ENCODE measurements at regions not wholly inside any gene's neighbourhood (a gene's known extent, or its start where the extent isn't known, plus 50 kb on each side); places are given as distances from the start of the nearest gene placed in this dataset.
"Not testable (repeated sequence)": the region's sequence is repeated elsewhere in the genome, so short reads cannot be mapped to it uniquely, and the experiment has no call there.

GRCh38 chr13:31522396-31522795 lies 216.9 kb upstream of the RXFP2 start:
- DNase-seq, result no peak

GRCh38 chr13:31528176-31528575 lies 211.2 kb upstream of the RXFP2 start:
- no peak for DNase-seq

- no peak for DNase-seq
Observed at GRCh38 chr13:31528758-31529157, 210.6 kb upstream of the RXFP2 start.

- no peak for DNase-seq
Observed at GRCh38 chr13:31530922-31531321, 208.4 kb upstream of the RXFP2 start.

GRCh38 chr13:31537052-31537451 lies 202.3 kb upstream of the RXFP2 start:
- no peak for DNase-seq

- DNase-seq, result no peak
Observed at GRCh38 chr13:31538067-31539042, 201.0 kb upstream of the RXFP2 start.

- no peak for DNase-seq
Observed at GRCh38 chr13:31540281-31540680, 199.0 kb upstream of the RXFP2 start.

- no peak for DNase-seq
Observed at GRCh38 chr13:31543190-31543589, 196.1 kb upstream of the RXFP2 start.

- no peak for DNase-seq
Observed at GRCh38 chr13:31545616-31546015, 193.7 kb upstream of the RXFP2 start.

- no peak for DNase-seq
Observed at GRCh38 chr13:31556376-31556775, 182.9 kb upstream of the RXFP2 start.

- not testable (repeated sequence) for DNase-seq
Observed at GRCh38 chr13:31584221-31584620, 155.1 kb upstream of the RXFP2 start.

GRCh38 chr13:31587698-31588266 lies 151.5 kb upstream of the RXFP2 start:
- no peak for DNase-seq

GRCh38 chr13:31588316-31588715 lies 151.0 kb upstream of the RXFP2 start:
- DNase-seq, result no peak

GRCh38 chr13:31588893-31589292 lies 150.4 kb upstream of the RXFP2 start:
- DNase-seq, result no peak

GRCh38 chr13:31591642-31592233 lies 147.6 kb upstream of the RXFP2 start:
- no peak for DNase-seq

- DNase-seq, result no peak
Observed at GRCh38 chr13:31594056-31594455, 145.3 kb upstream of the RXFP2 start.

GRCh38 chr13:31595563-31595962 lies 143.8 kb upstream of the RXFP2 start:
- no peak for DNase-seq

- DNase-seq, result no peak
Observed at GRCh38 chr13:31598990-31599389, 140.3 kb upstream of the RXFP2 start.

- DNase-seq, result no peak
Observed at GRCh38 chr13:31605076-31605860, 134.1 kb upstream of the RXFP2 start.

- DNase-seq, result not testable (repeated sequence)
Observed at GRCh38 chr13:31607531-31607930, 131.8 kb upstream of the RXFP2 start.

- not testable (repeated sequence) for DNase-seq
Observed at GRCh38 chr13:31608780-31609179, 130.5 kb upstream of the RXFP2 start.

GRCh38 chr13:31610270-31610998 lies 128.9 kb upstream of the RXFP2 start:
- no peak for DNase-seq

Data from 8988T (cell line).